Fibroblast of upper back skin (primary cell): ENCODE measurements at regions not wholly inside any gene's neighbourhood (a gene's known extent, or its start where the extent isn't known, plus 50 kb on each side); places are given as distances from the start of the nearest gene placed in this dataset.
A peak's percentile ranks its signal among the peaks of the same experiment; 100 is the strongest.
"Not testable (repeated sequence)": the region's sequence is repeated elsewhere in the genome, so short reads cannot be mapped to it uniquely, and the experiment has no call there.

ENCODE experiments used
- DNase-seq: peaks from one replicate; pipeline ENCODE4 v3.0.0-alpha.2; 2013

- peak; percentile 89 for DNase-seq
These were observed 132.3 kb upstream of the C11orf58 start for GRCh38 chr11:16605894-16606783.

GRCh38 chr11:16605389-16605893 lies 133.0 kb upstream of the C11orf58 start:
- DNase-seq = peak; percentile 27

DNA sequence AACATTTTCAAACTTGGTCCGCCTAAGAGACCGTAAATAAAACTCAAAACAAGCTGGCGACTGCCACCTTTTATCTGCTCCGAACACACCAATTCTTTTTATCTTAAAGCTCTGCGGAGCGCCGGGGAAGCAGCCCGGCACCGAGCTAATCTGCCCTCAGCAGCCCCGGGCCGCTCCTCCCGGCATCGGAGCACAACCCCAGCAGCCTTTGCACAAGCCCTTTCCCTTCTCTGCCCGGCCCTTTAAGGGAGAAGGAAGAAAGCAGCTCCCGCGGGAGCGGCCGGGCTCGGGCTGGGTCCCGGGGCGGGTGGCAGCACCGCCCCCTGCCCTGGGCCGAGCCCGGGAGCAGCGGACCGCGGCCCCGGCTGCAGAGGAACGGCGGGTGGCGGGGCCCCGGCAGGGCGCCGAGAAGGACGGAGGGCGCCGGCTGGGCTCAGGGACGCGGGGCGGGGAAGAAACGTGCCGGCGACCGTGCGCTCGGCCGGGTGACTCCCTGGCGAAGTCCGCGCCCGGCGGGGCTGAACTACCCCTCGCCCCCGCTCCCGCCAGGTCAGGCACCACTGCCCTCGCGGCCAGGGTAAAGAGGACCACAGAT lies 133.6 kb upstream of the C11orf58 start:
- DNase-seq = peak; percentile 40

DNA sequence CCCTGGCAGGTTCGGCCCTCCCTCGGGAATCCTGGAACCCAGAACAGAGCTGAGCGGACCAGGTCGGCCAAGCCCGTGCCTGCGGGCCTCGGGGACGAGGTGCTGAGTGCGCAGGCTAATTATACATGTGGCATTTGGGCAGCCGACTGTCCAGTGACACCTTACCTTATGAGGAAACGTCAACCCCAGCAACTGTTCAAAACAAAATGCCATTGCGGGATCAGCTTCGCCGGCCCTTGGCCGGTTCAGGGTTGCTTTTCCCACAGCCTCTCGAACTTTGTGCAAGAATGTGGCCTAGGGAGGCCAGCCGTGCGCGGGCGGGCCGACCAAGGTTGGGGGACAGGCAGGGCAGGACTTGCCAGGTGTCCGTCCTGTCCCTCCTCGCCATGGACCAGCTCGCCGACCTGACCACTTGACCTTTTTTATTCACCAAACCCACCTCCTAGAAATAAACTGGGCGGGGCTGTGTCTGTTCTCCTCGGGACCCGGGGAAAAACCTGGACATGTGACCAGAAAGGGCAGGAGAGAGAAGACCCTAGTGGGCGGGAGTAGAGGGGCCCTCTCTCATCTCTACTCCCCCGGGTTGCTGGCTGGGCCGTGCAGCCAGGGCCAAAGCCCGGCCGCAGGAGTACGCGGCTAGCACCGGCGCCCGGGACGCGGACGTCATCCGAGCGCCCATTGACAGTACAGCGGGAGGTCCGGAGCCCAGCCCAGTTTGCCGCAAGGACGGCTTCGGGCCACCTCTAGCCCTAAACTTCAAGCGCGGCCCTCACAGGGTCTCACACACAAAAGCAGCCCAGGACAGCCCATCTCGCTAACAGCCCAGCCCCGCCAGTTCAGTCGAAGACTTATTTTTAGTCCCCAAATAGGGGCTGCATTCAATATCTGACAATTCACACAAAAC lies 134.3 kb upstream of the C11orf58 start:
- peak; percentile 19 for DNase-seq

DNA sequence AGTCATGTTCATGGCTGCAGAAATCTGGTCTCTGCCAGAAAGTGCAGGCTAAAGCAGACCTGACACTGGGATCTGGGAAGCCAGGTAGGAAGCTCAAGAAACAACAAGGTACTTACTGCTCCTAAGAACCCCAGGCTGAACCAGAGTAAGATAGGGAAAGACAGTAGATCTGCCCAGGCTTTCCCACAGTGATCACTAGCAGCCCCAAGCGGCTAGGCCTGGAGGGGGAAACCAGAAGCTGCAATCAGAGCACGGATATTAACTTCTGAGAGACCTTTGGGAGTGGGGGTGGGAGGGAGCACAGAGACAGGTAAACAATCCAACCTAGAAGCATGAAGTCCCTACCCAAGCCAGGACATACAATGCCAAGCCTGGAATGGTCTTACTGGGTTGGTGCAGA lies 135.2 kb upstream of the C11orf58 start:
- no peak for DNase-seq

DNA sequence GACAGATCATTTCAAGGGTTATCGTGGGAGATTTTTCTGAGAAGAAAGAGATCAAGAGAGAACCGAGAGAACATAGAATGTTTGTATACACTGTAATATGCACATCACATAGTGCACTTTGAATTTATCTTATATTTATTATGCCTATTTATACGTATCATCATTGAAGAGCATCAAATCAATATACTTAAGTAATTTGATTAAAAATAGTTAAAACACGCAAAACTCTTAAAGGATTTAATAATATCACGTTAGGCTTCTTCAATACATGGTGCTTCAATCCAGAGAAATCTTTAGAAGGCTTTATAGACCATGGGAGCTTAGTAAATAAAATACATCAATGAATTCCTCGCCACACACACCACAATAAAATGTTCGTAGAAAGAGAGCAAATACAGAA lies 139.5 kb upstream of the C11orf58 start:
- no peak for DNase-seq

GRCh38 chr11:16598032-16598431 lies 140.4 kb upstream of the C11orf58 start:
- DNase-seq = no peak

DNA sequence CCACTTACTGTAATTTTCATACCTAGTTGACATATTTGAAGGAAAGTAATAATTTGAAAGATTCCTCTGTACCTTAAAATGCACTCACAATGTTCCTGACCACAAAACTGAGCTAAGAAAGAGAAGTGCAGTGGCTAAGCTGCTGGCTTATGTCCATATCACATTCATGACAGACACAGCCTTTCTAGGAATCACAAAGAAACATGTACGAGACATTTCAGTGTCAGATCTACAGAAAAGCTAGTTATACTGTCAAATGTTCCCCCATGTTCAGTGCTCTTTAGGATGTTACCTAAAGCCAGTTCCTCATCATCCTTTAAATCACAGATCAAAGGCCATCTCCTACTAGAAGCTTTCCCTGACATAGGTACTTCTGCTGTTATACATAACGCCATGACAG lies 142.2 kb upstream of the C11orf58 start:
- DNase-seq = no peak

DNA sequence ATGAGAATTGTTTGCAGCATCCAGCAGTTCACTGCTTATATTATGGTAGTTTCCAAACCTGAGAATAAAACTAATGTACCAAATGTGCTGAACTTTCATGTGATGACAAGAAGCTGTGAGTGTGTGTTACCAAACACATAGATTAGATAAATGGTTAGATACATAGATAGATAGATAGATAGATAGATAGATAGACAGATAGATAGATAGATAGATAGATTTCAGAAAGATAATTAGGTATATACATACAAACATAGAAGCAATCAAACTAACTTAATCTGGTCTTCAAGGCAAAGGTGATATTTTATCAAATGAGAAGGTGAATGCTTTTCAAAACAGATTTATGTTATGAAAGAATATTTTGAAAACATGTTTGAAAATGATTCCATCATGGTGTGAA lies 147.3 kb upstream of the C11orf58 start:
- DNase-seq = no peak

GRCh38 chr11:16587670-16588069 lies 150.8 kb upstream of the C11orf58 start:
- no peak for DNase-seq

GRCh38 chr11:16584569-16584968 lies 153.9 kb upstream of the C11orf58 start:
- DNase-seq = no peak

DNA sequence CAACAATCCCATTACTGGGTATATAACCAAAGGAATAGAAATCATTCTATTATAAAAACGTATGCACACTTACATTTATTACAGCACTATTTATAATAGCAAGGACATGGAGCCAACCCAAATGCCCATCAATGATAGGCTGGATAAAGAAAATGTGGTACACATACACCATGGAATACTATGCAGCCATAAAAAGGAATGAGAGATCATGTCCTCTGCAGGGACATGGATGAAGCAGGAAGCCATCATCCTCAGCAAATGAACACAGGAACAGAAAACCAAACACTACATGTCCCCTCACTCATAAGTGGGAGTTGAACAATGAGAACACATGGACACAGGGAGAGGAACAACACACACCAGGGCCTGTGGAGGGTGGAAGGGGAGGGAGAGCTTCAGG lies 157.4 kb upstream of the C11orf58 start:
- not testable (repeated sequence) for DNase-seq

DNA sequence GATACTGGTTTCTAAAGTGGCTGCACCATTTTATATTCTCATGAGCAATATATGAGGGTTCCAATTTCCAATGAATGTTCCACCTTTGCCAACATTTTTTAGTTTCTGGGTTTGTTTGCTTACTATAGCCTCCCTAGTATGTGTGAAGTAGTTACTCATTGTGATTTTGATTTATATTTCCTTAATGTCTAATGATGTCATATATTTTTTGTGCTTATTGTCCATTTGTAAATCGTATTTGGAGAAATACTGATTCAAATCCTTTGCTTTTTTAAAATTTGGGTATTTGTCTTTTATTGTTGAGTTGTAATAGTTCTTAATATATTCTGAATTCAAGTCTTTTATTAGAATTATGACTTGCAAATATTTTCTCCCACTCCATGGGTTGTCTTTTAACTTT lies 161.0 kb upstream of the C11orf58 start:
- DNase-seq = no peak

DNA sequence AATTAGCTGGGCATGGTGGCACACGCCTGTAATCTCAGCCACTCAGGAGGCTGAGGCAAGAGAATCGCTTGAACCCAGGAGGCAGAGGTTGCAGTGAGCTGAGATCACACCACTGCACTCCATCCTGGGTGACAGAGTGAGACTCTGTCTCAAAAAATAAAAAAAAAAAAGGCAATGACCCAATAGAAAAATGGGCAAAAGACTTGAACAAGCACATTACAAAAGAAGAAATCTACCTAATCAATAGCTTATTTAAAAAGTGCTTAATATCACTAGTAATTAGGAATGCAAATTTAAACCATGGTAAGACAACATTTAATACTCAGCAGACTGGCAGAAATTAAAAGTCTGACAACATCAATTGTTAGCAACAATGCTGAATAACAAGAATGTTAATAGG lies 163.6 kb upstream of the C11orf58 start:
- DNase-seq = not testable (repeated sequence)

DNA sequence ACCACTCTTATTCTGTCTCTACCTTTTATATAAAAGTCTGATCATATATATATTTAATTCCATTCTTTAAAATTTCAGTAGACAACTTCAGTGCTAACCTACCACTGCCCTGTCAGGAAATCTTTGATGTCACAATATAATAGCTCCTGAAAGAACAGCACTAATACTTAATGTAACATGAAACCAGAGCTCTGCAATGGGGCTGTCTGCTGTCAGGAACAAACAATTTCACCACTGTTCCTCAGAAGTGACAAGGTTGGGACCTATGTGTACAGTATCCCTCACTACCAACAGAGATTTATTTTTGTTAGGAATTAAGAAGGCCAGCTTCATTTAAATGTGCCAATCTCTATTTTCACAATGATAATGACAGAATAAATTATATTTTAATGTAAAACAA lies 165.5 kb upstream of the C11orf58 start:
- no peak for DNase-seq

- DNase-seq = no peak
These were observed 177.3 kb upstream of the C11orf58 start for GRCh38 chr11:16561150-16561549.

GRCh38 chr11:16558494-16558893 lies 180.0 kb upstream of the C11orf58 start:
- DNase-seq = no peak

GRCh38 chr11:16555956-16556355 lies 182.5 kb upstream of the C11orf58 start:
- no peak for DNase-seq

- DNase-seq = no peak
These were observed 184.1 kb upstream of the C11orf58 start for GRCh38 chr11:16554361-16554760.

DNA sequence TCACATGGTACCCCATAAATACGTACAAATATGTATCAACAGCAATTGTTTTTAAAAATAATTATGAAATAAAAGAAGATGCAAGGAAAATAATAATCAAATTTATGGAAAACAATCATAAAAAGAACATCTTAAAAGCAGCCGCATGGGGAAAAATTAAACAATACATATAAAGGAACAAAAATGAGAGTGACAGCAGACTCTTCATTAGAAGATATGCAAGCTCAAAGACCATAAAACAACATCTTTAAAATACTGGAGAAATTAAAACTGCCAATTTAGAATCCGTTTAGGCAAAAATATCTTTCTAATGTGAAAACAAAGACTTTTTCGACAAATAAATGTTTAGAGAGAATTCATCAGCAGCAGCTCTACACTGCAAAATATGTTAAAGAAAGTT lies 190.6 kb upstream of the C11orf58 start:
- no peak for DNase-seq

DNA sequence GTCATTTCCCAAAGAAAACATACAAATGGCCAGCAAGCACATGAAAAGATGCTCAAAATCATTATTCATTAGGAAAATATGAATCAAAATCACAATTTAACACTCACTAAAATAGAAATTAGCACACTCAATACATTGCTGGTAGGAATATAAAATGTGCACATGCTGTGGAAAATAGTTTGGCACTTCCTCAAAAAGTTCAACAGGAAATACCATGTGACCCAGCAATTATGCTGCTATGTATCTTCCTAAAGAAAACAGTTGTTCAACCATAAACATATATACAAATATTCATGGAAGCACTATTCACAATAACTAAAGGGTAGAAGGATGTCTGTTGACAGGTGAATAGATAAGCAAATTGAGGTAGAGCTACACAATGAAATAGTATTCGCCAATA lies 187.3 kb upstream of the SOX6 start:
- DNase-seq = no peak

DNA sequence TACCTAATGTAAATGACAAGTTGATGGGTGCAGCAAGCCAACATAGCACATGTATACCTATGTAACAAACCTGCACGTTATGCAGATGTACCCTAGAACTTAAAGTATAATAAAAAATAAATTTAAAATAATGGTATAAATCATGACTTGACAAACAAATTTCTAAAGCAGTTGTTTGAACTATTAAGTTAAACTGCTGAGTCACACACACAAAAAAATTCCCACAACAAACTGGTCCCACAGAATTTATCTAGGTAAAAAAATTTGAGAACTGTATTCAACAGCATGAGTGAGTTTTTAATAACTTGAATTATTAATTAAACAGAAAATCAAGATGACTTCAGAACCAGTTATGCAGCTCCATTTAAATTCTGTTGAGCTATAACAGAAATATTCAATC lies 186.0 kb upstream of the SOX6 start:
- DNase-seq = no peak

- DNase-seq = no peak
These were observed 180.2 kb upstream of the SOX6 start for GRCh38 chr11:16536513-16536912.
